ENCODE measurements at regions not wholly inside any gene's neighbourhood (a gene's known extent, or its start where the extent isn't known, plus 50 kb on each side); places are given as distances from the start of the nearest gene placed in this dataset.

GRCh38 chr11:64441127-64441526 lies 82.2 kb downstream of the RPS6KA4 start:
- TF ChIP-seq CTCF (conservative IDR thresholded peaks at IDR 0.05): no peak
- no peak for TF ChIP-seq EZH2 (IDR thresholded peaks at IDR 0.05; ENCODE audit: low read depth)

All from PC-9 (cell line).